ENCODE measurements at regions not wholly inside any gene's neighbourhood (a gene's known extent, or its start where the extent isn't known, plus 50 kb on each side); places are given as distances from the start of the nearest gene placed in this dataset.

DNA sequence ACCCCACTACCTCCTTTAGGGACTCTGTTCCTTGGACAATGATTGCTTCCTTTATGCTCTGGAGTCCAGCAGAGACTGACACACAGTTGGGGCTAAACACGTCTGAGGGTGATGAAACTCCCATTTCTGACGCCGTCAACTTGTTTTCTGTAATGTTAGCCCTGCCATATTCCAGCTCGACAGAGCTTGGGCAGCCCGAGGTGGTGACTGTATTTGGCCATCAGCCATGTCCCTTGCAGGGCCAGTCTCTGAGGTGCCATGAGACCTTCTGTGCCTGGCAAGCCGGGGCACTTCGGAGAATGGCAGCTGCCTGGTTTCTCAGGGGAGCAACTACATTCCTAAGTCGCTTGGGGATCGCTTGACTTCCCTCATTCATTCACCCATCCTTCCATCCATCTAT lies 278.9 kb upstream of the TNRC6C start:
- no peak overlapping the region for H3K4me3 ChIP-seq (ENCODE audit: low read length)
- no peaks in the 10 kb centered on the region for H3K9me3 Mint-ChIP-seq
- no peaks in the 10 kb centered on the region for H3K36me3 Mint-ChIP-seq (ENCODE audit: low read depth)
- H3K27me3 Mint-ChIP-seq: no peaks in the 10 kb centered on the region
- POLR2A ChIA-PET: no interaction called here
- intact Hi-C loops (cut with DNase I, micrococcal nuclease): no loop called here
- H3K4me1 ChIP-seq (ENCODE audit: insufficient read depth, low read length): no peaks in the 10 kb centered on the region
- H3K27ac Mint-ChIP-seq: no peak overlapping the region
- H3K9me3 ChIP-seq (ENCODE audit: control insufficient read depth in 1 of 2, insufficient read depth in 1 of 2, low read length in 2 of 2): no peaks in the 10 kb centered on the region
- DNase-seq (no peak), ATAC-seq (ENCODE audit: poor library complexity) (no peak)
- CTCF ChIA-PET: no interaction called here
- no peaks in the 10 kb centered on the region for H3K4me1 Mint-ChIP-seq (ENCODE audit: low read depth)
- TF ChIP-seq, protein P1, sequence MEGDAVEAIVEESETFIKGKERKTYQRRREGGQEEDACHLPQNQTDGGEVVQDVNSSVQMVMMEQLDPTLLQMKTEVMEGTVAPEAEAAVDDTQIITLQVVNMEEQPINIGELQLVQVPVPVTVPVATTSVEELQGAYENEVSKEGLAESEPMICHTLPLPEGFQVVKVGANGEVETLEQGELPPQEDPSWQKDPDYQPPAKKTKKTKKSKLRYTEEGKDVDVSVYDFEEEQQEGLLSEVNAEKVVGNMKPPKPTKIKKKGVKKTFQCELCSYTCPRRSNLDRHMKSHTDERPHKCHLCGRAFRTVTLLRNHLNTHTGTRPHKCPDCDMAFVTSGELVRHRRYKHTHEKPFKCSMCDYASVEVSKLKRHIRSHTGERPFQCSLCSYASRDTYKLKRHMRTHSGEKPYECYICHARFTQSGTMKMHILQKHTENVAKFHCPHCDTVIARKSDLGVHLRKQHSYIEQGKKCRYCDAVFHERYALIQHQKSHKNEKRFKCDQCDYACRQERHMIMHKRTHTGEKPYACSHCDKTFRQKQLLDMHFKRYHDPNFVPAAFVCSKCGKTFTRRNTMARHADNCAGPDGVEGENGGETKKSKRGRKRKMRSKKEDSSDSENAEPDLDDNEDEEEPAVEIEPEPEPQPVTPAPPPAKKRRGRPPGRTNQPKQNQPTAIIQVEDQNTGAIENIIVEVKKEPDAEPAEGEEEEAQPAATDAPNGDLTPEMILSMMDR (IDR thresholded peaks at IDR 0.05): no peak
- no peak overlapping the region for H3K4me3 Mint-ChIP-seq
- H3K27me3 ChIP-seq (ENCODE audit: control insufficient read depth in 1 of 2, insufficient read depth in 2 of 2, low read length in 2 of 2): no peaks in the 10 kb centered on the region
- no peak overlapping the region for H3K27ac ChIP-seq (ENCODE audit: low read depth in 1 of 2, low read length in 2 of 2)
- peaks cover 17% of the 10 kb centered on the region for H3K36me3 ChIP-seq (ENCODE audit: insufficient read depth, low read length)

DNA sequence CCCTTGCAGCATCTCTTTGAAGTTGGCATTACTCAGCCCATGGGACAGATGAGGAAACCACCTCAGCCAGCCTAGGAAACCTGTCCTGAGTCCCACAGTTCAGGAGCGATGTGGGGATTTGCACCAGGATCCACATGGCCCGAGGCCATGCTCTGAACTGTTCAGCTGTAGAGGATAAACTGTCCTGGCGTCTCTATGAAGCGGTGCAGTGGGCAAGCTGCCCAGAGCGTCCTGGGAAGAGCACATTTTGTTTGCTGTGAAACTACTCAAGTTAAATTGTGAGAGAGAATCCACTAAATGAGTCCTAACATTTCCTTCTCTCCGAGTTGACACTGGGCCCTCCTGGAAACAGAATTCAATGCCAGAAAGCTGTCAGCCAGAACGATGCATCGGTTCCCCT lies 276.6 kb upstream of the TNRC6C start:
- Mint-ChIP-seq H3K27ac (no peak overlapping the region), H3K9me3 (no peaks in the 10 kb centered on the region), H3K36me3 (ENCODE audit: low read depth) (no peaks in the 10 kb centered on the region), H3K27me3 (peaks cover 10% of the 10 kb centered on the region), H3K4me1 (ENCODE audit: low read depth) (peaks cover 5% of the 10 kb centered on the region), H3K4me3 (no peak overlapping the region)
- TF ChIP-seq, protein P1 (IDR thresholded peaks at IDR 0.05): no peak
- Histone ChIP-seq H3K27ac (ENCODE audit: low read depth in 1 of 2, low read length in 2 of 2) (no peak overlapping the region), H3K4me1 (ENCODE audit: insufficient read depth, low read length) (no peaks in the 10 kb centered on the region), H3K9me3 (ENCODE audit: control insufficient read depth in 1 of 2, insufficient read depth in 1 of 2, low read length in 2 of 2) (no peaks in the 10 kb centered on the region), H3K27me3 (ENCODE audit: control insufficient read depth in 1 of 2, insufficient read depth in 2 of 2, low read length in 2 of 2) (no peaks in the 10 kb centered on the region), H3K36me3 (ENCODE audit: insufficient read depth, low read length) (peaks cover 5% of the 10 kb centered on the region), H3K4me3 (ENCODE audit: low read length) (no peak overlapping the region)
- DNase-seq (no peak), ATAC-seq (ENCODE audit: poor library complexity) (no peak)
- ChIA-PET CTCF (no interaction called here), POLR2A (no interaction called here)
- intact Hi-C loops (cut with DNase I, micrococcal nuclease): no loop called here

DNA sequence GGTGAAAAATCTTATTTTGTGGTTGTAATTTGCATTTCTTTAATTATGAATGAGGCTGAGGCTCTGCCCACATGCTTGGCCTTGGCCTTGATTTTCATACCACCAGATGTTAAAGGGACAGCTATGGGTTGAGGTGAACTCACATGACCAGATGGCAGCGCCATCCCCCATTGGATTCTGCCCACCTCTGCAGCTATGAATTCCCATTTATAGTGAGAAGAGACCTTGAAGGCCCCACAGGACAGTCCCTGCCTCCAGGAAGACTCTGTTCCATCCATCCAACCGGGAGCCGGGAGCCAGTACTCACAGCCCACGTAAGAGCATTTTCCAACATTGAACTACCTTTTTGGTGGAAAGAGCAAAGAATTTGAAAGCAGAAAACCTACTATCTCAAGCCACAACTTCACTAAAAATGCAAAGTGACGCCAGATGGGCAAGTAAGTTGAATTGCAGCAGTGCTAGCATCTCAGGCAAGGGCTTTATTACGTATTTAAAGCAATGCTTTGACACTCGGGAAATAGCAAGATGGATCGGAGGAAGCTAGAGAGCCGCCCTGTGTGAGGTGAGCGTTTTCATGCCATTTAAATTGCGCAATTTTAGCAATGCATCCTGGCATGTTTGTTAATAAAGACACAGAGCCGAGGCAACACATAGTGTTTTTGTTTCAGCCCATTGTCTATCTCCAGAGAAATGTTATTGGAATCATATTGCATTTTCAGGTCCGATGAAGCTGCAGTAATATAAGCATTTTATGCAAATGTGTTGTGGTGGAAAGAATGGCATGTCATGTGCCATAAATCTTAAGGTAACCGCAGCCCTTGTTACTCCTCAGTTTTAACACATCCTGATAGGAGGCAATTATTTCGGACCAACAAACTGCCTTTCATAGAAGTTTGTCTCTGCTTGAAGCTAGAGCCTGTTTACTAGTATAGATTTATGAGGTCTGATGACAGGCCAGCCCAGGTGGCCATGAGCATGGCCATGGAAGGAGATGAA lies 273.4 kb upstream of the TNRC6C start:
- peaks cover 10% of the 10 kb centered on the region for H3K27me3 Mint-ChIP-seq
- H3K4me1 Mint-ChIP-seq (ENCODE audit: low read depth): peaks cover 6% of the 10 kb centered on the region
- TF ChIP-seq, protein P1 (IDR thresholded peaks at IDR 0.05): no peak
- H3K36me3 ChIP-seq (ENCODE audit: insufficient read depth, low read length): no peaks in the 10 kb centered on the region
- ChIA-PET CTCF (no interaction called here), POLR2A (interaction anchor here (0.6 kb wide), 1 partner anchor 207 kb away, joined by 4 read pairs; no protein-coding TSS in a partner anchor)
- no peak overlapping the region for H3K27ac Mint-ChIP-seq
- no peaks in the 10 kb centered on the region for H3K36me3 Mint-ChIP-seq (ENCODE audit: low read depth)
- no peak overlapping the region for H3K4me3 Mint-ChIP-seq
- no peak overlapping the region for H3K27ac ChIP-seq (ENCODE audit: low read depth in 1 of 2, low read length in 2 of 2)
- H3K4me3 ChIP-seq (ENCODE audit: low read length): no peak overlapping the region
- H3K4me1 ChIP-seq (ENCODE audit: insufficient read depth, low read length): peaks cover 4% of the 10 kb centered on the region
- no peak for ATAC-seq (ENCODE audit: poor library complexity)
- no peak for DNase-seq
- no peaks in the 10 kb centered on the region for H3K27me3 ChIP-seq (ENCODE audit: control insufficient read depth in 1 of 2, insufficient read depth in 2 of 2, low read length in 2 of 2)
- no peaks in the 10 kb centered on the region for H3K9me3 ChIP-seq (ENCODE audit: control insufficient read depth in 1 of 2, insufficient read depth in 1 of 2, low read length in 2 of 2)
- H3K9me3 Mint-ChIP-seq: no peaks in the 10 kb centered on the region
- intact Hi-C loops (cut with DNase I, micrococcal nuclease): no loop called here
